SJSA1 (cell line): ENCODE measurements at regions not wholly inside any gene's neighbourhood (a gene's known extent, or its start where the extent isn't known, plus 50 kb on each side); places are given as distances from the start of the nearest gene placed in this dataset.

Experiments used
- DNase-seq, 2 experiments: peaks; one replicate each; pipeline ENCODE4 v3.0.0-alpha.2; 2015 to 2020; ENCODE audit warnings: low spot score in 2 of 2, low read depth in 1 of 2
- H3K27ac ChIP-seq: fragments of 250-450 bp; sonication (Bioruptor Pico); 2 replicates; pipeline ENCODE4 v1.5.1; 2020; ENCODE audit warnings: mild to moderate bottlenecking, moderate library complexity
- H3K27me3 ChIP-seq: fragments of 250-450 bp; sonication (Bioruptor Pico); replicated peaks from 2 replicates; pipeline ENCODE4 v1.5.1; 2020; ENCODE audit warnings: mild to moderate bottlenecking, moderate library complexity
- H3K36me3 ChIP-seq: fragments of 250-450 bp; sonication (Bioruptor Pico); 2 replicates; pipeline ENCODE4 v1.5.1; 2020; ENCODE audit warnings: mild to moderate bottlenecking
- H3K4me1 ChIP-seq: fragments of 250-450 bp; sonication (Bioruptor Pico); replicated peaks from 2 replicates; pipeline ENCODE4 v1.6.1; 2021; ENCODE audit warnings: mild to moderate bottlenecking
- H3K4me3 ChIP-seq: fragments of 250-450 bp; sonication (Bioruptor Pico); 2 replicates; pipeline ENCODE4 v1.5.1; 2020; ENCODE audit warnings: mild to moderate bottlenecking
- H3K9me3 ChIP-seq: fragments of 250-450 bp; sonication (Bioruptor Pico); replicated peaks from 2 replicates; pipeline ENCODE4 v1.5.1; 2020; ENCODE audit warnings: mild to moderate bottlenecking

GRCh38 chr5:133749331-133749985 lies 137.1 kb upstream of the FSTL4 start:
- Histone ChIP-seq H3K4me3 (no peak overlapping the region), H3K9me3 (no peaks in the 10 kb centered on the region), H3K27me3 (no peaks in the 10 kb centered on the region), H3K36me3 (no peaks in the 10 kb centered on the region), H3K27ac (no peak overlapping the region), H3K4me1 (no peaks in the 10 kb centered on the region; the same call in 1 of the 2 replicates)
- peak in 1 of 2 experiments; percentile 35 for DNase-seq

- H3K9me3 ChIP-seq = no peaks in the 10 kb centered on the region
- H3K36me3 ChIP-seq = no peaks in the 10 kb centered on the region
- no peak overlapping the region for H3K4me3 ChIP-seq
- no peaks in the 10 kb centered on the region for H3K4me1 ChIP-seq
- H3K27ac ChIP-seq = no peak overlapping the region
- no peaks in the 10 kb centered on the region; the same call in 1 of the 2 replicates for H3K27me3 ChIP-seq
- DNase-seq = peak in 1 of 2 experiments; percentile 44
These were observed 134.5 kb upstream of the FSTL4 start for GRCh38 chr5:133746834-133747233.

GRCh38 chr5:133744960-133745308 lies 132.6 kb upstream of the FSTL4 start:
- Histone ChIP-seq H3K27me3 (no peaks in the 10 kb centered on the region; the same call in 1 of the 2 replicates), H3K4me3 (no peak overlapping the region), H3K36me3 (no peaks in the 10 kb centered on the region), H3K4me1 (no peaks in the 10 kb centered on the region), H3K27ac (no peak overlapping the region), H3K9me3 (no peaks in the 10 kb centered on the region)
- no peak for DNase-seq

GRCh38 chr5:133744051-133744959 lies 132.0 kb upstream of the FSTL4 start:
- Histone ChIP-seq H3K4me1 (no peaks in the 10 kb centered on the region), H3K36me3 (no peaks in the 10 kb centered on the region), H3K27ac (no peak overlapping the region), H3K27me3 (no peaks in the 10 kb centered on the region; the same call in 1 of the 2 replicates), H3K9me3 (no peaks in the 10 kb centered on the region), H3K4me3 (no peak overlapping the region)
- DNase-seq = no peak

GRCh38 chr5:133742431-133742988 lies 130.2 kb upstream of the FSTL4 start:
- H3K27me3 ChIP-seq = no peaks in the 10 kb centered on the region; the same call in 1 of the 2 replicates
- peak in 1 of 2 experiments; percentile 42 for DNase-seq
- no peak overlapping the region for H3K4me3 ChIP-seq

GRCh38 chr5:133741818-133742355 lies 129.5 kb upstream of the FSTL4 start:
- Histone ChIP-seq H3K27ac (no peak overlapping the region), H3K9me3 (no peaks in the 10 kb centered on the region), H3K4me1 (no peaks in the 10 kb centered on the region), H3K4me3 (no peak overlapping the region), H3K27me3 (no peaks in the 10 kb centered on the region; the same call in 1 of the 2 replicates), H3K36me3 (no peaks in the 10 kb centered on the region)
- DNase-seq = peak in 1 of 2 experiments; percentile 27

More at GRCh38 chr5:133742431-133742988, 130.2 kb upstream of the FSTL4 start:
- no peaks in the 10 kb centered on the region for H3K9me3 ChIP-seq
- H3K36me3 ChIP-seq = no peaks in the 10 kb centered on the region
- H3K4me1 ChIP-seq = no peaks in the 10 kb centered on the region
- H3K27ac ChIP-seq = no peak overlapping the region

- Histone ChIP-seq H3K9me3 (no peaks in the 10 kb centered on the region), H3K27me3 (no peaks in the 10 kb centered on the region; the same call in 1 of the 2 replicates), H3K36me3 (no peaks in the 10 kb centered on the region), H3K27ac (no peak overlapping the region), H3K4me1 (peaks cover 3% of the 10 kb centered on the region), H3K4me3 (no peak overlapping the region)
- peak in 1 of 2 experiments; percentile 38 for DNase-seq
These were observed 129.1 kb upstream of the FSTL4 start for GRCh38 chr5:133741396-133741795.

GRCh38 chr5:133739181-133739780 lies 126.9 kb upstream of the FSTL4 start:
- DNase-seq = peak in 1 of 2 experiments; percentile 33
- Histone ChIP-seq H3K4me1 (peaks cover 20% of the 10 kb centered on the region), H3K27ac (no peak overlapping the region), H3K27me3 (no peaks in the 10 kb centered on the region; the same call in 1 of the 2 replicates), H3K36me3 (no peaks in the 10 kb centered on the region), H3K9me3 (no peaks in the 10 kb centered on the region), H3K4me3 (no peak overlapping the region)

GRCh38 chr5:133738271-133738670 lies 125.9 kb upstream of the FSTL4 start:
- Histone ChIP-seq H3K4me1 (peaks cover 20% of the 10 kb centered on the region), H3K36me3 (no peaks in the 10 kb centered on the region), H3K27me3 (no peaks in the 10 kb centered on the region; the same call in 1 of the 2 replicates), H3K9me3 (0 out of 2 replicates have a peak, but pooled peaks cover 5% of the 10 kb centered on the region), H3K4me3 (no peak overlapping the region), H3K27ac (no peak overlapping the region)
- peak in 1 of 2 experiments; percentile 33 for DNase-seq

- Histone ChIP-seq H3K36me3 (no peaks in the 10 kb centered on the region), H3K9me3 (0 out of 2 replicates have a peak, but pooled peaks cover 5% of the 10 kb centered on the region), H3K4me1 (peaks cover 20% of the 10 kb centered on the region), H3K27ac (no peak overlapping the region), H3K27me3 (no peaks in the 10 kb centered on the region), H3K4me3 (no peak overlapping the region)
- peak in 1 of 2 experiments; percentile 39 for DNase-seq
These were observed 124.2 kb upstream of the FSTL4 start for GRCh38 chr5:133736512-133736911.

- Histone ChIP-seq H3K27ac (peak overlapping the region; percentile 58), H3K9me3 (peaks cover 8% of the 10 kb centered on the region; the same call in 1 of the 2 replicates), H3K4me1 (peaks cover 20% of the 10 kb centered on the region), H3K27me3 (no peaks in the 10 kb centered on the region), H3K4me3 (no peak overlapping the region), H3K36me3 (no peaks in the 10 kb centered on the region)
- peak; percentile 91 to 97 for DNase-seq
These were observed 123.0 kb upstream of the FSTL4 start for GRCh38 chr5:133735346-133735745.

GRCh38 chr5:133734916-133735315 lies 122.6 kb upstream of the FSTL4 start:
- no peak overlapping the region for H3K4me3 ChIP-seq
- no peaks in the 10 kb centered on the region for H3K36me3 ChIP-seq
- H3K27ac ChIP-seq = peak overlapping the region; percentile 58
- peaks cover 9% of the 10 kb centered on the region; the same call in 1 of the 2 replicates for H3K9me3 ChIP-seq
- DNase-seq = no peak
- peaks cover 20% of the 10 kb centered on the region for H3K4me1 ChIP-seq
- H3K27me3 ChIP-seq = no peaks in the 10 kb centered on the region

GRCh38 chr5:133732536-133732935 lies 120.2 kb upstream of the FSTL4 start:
- Histone ChIP-seq H3K27me3 (no peaks in the 10 kb centered on the region), H3K27ac (no peak overlapping the region), H3K36me3 (no peaks in the 10 kb centered on the region), H3K4me1 (peaks cover 20% of the 10 kb centered on the region), H3K9me3 (peaks cover 9% of the 10 kb centered on the region; the same call in 1 of the 2 replicates), H3K4me3 (no peak overlapping the region)
- no peak for DNase-seq
